HEK293T (cell line): ENCODE measurements at regions not wholly inside any gene's neighbourhood (a gene's known extent, or its start where the extent isn't known, plus 50 kb on each side); places are given as distances from the start of the nearest gene placed in this dataset.

ENCODE experiments used
- CTCF ChIA-PET: fragments of 350-600 bp; formaldehyde crosslinking; extraction: SDS; loops from one replicate; lab custom pipeline; 2021; ENCODE audit warnings: antibody characterized with exemption, inconsistent platforms; lab: Yijun Ruan, JAX
- POLR2A ChIA-PET: fragments of 350-600 bp; formaldehyde crosslinking; extraction: SDS; loops from one replicate; lab custom pipeline; 2020; ENCODE audit warnings: antibody characterized with exemption, inconsistent platforms; lab: Yijun Ruan, JAX
- DNase-seq: peaks from one replicate; pipeline ENCODE4 v3.0.0; 2012; ENCODE audit warnings: mixed read lengths; ENCODE audit errors: extremely low spot score
- ARNT ChIP-seq: fragments of 450-650 bp; IDR thresholded peaks from 2 replicates; pipeline ENCODE4 v1.6.1; 2017; ENCODE audit warnings: mild to moderate bottlenecking
- BHLHE40 ChIP-seq: fragments of 450-650 bp; IDR thresholded peaks from 2 replicates; pipeline ENCODE4 v1.6.1; 2016; ENCODE audit warnings: mild to moderate bottlenecking, moderate library complexity, borderline replicate concordance
- CTBP1 ChIP-seq: fragments of 450-650 bp; IDR thresholded peaks from 2 replicates; pipeline ENCODE4 v1.6.1; 2016; ENCODE audit warnings: borderline replicate concordance
- ELF4 ChIP-seq: fragments of 450-650 bp; IDR thresholded peaks from 2 replicates; pipeline ENCODE4 v1.6.1; 2017; ENCODE audit warnings: antibody characterized with exemption
- FOXA1 ChIP-seq: fragments of 450-650 bp; IDR thresholded peaks from 2 replicates; pipeline ENCODE4 v1.6.1; 2016; ENCODE audit warnings: mild to moderate bottlenecking
- FOXK2 ChIP-seq: fragments of 450-650 bp; IDR thresholded peaks from 2 replicates; pipeline ENCODE4 v1.6.1; 2016; ENCODE audit warnings: mild to moderate bottlenecking
- FOXM1 ChIP-seq: fragments of 450-650 bp; IDR thresholded peaks from 2 replicates; pipeline ENCODE4 v1.6.1; 2017; ENCODE audit warnings: mild to moderate bottlenecking, borderline replicate concordance
- HDGF ChIP-seq: fragments of 450-650 bp; IDR thresholded peaks from 2 replicates; pipeline ENCODE4 v1.6.1; 2017; ENCODE audit warnings: antibody characterized with exemption, borderline replicate concordance
- L3MBTL2 ChIP-seq: fragments of 450-650 bp; conservative IDR thresholded peaks from 2 replicates; pipeline ENCODE4 v1.6.1; 2016; ENCODE audit warnings: mild to moderate bottlenecking
- LEF1 ChIP-seq: fragments of 450-650 bp; IDR thresholded peaks from 2 replicates; pipeline ENCODE4 v1.6.1; 2017; ENCODE audit warnings: mild to moderate bottlenecking, borderline replicate concordance
- NFRKB ChIP-seq: fragments of 450-650 bp; IDR thresholded peaks from 2 replicates; pipeline ENCODE4 v1.6.1; 2016; ENCODE audit warnings: mild to moderate bottlenecking, moderate library complexity
- PKNOX1 ChIP-seq: fragments of 450-650 bp; IDR thresholded peaks from 2 replicates; pipeline ENCODE4 v1.6.1; 2016
- SP1 ChIP-seq: fragments of 450-650 bp; IDR thresholded peaks from 2 replicates; pipeline ENCODE4 v1.6.1; 2017
- SUZ12 ChIP-seq: fragments of 450-650 bp; IDR thresholded peaks from 2 replicates; pipeline ENCODE4 v1.6.1; 2016; ENCODE audit warnings: mild to moderate bottlenecking
- TARDBP ChIP-seq: fragments of 450-650 bp; IDR thresholded peaks from 2 replicates; pipeline ENCODE4 v1.6.1; 2016
- ZNF384 ChIP-seq: fragments of 450-650 bp; IDR thresholded peaks from 2 replicates; pipeline ENCODE4 v1.6.1; 2016

GRCh38 chr11:19562156-19562555 is 150.5 kb upstream of the NAV2 start:
- POLR2A ChIA-PET, result no interaction called here
- TF ChIP-seq NFRKB (no peak), SP1 (no peak), L3MBTL2 (no peak), PKNOX1 (no peak), LEF1 (no peak), FOXA1 (no peak), TARDBP (no peak), CTBP1 (no peak), HDGF (no peak), ELF4 (no peak), BHLHE40 (no peak), ARNT (no peak), FOXK2 (no peak), FOXM1 (no peak), SUZ12 (no peak), ZNF384 (no peak)
- DNase-seq, result no peak
- CTCF ChIA-PET, result interaction anchor here (0.7 to 2.9 kb wide), 2 partner anchors 181 to 471 kb away, joined by 3 to 19 read pairs; no protein-coding TSS in a partner anchor

DNA sequence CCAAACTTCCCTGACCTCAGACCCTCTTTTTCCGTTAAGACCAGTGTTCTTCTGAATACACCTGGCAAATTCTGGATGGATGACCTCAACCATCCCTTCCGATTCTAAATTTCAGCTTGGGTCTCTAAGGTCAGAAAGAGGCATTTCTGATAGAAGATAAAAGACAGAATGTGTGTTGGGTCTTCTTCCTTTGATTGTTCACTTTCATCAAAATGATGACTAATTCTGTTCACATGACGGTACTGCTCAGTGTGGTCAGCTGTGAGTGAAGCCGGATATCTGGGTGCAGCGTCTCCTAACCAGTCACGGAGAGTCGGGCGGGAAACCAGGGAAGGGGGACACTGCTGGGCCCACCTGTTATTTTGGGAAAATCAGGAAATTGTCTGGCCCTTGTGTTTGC is 151.6 kb upstream of the NAV2 start:
- DNase-seq, result no peak
- POLR2A ChIA-PET, result no interaction called here
- CTCF ChIA-PET, result interaction anchor here (1.0 to 2.3 kb wide), 4 partner anchors 134 to 572 kb away, joined by 3 to 9 read pairs (median 5); no protein-coding TSS in a partner anchor
- TF ChIP-seq BHLHE40, result no peak
- no peak for TF ChIP-seq LEF1
- TF ChIP-seq HDGF, result no peak
- no peak for TF ChIP-seq CTBP1
- TF ChIP-seq ZNF384, result no peak
- TF ChIP-seq ARNT, result no peak
- no peak for TF ChIP-seq TARDBP
- no peak for TF ChIP-seq SP1
- no peak for TF ChIP-seq FOXA1
- TF ChIP-seq PKNOX1, result no peak
- no peak for TF ChIP-seq SUZ12

DNA sequence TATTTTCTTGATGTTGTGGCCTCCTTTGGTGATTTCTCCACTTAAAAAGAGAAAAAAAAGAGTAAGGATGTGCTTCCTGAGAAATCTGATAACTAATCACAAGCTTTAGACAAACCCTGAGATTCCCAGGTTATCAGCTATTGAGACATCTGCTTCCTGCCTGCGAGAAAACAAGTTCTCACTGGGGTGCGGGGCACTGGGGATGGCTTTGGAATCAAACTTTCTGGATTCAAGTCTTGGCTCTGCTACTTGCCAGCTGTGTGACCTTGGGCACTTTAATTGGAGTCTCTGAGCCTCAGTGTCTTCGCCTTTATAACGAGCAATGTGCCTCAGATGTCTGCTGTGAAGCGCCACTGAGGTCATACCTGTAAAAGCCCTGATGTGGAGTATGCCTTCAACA is 152.5 kb upstream of the NAV2 start:
- CTCF ChIA-PET, result interaction anchor here (0.8 to 2.3 kb wide), 4 partner anchors 183 to 572 kb away, joined by 3 to 9 read pairs (median 5); no protein-coding TSS in a partner anchor
- POLR2A ChIA-PET, result interaction anchor here (1.1 kb wide), 1 partner anchor 152 kb away, joined by 3 read pairs; no protein-coding TSS in a partner anchor
- TF ChIP-seq ARNT (no peak), L3MBTL2 (no peak), LEF1 (no peak), FOXA1 (no peak), TARDBP (no peak), FOXM1 (no peak), PKNOX1 (no peak), ZNF384 (no peak), HDGF (no peak), SUZ12 (no peak), SP1 (no peak), NFRKB (no peak), BHLHE40 (no peak), CTBP1 (no peak), ELF4 (no peak), FOXK2 (no peak)
- DNase-seq, result no peak

DNA sequence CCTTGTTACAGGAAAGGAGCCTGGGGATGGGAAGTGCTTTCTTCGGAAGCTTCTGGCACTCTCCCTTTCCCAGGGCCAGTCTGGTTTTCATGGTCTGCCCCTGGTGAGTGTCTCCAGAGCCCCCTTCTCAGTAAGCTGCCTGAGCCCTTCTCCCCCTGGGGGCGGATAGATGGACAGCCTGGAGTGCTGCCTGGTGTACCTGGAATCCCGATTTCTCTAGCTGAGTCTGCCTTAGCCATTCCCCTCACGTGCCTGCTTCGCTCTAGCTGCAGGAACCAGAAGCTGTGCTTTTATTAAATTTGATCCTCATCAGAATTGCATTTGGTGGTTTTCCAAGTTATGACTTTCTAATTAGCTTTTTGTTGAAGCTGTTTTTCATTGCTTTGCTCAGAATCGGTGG is 152.9 kb upstream of the NAV2 start:
- ChIA-PET POLR2A (interaction anchor here (1.1 kb wide), 1 partner anchor 152 kb away, joined by 3 read pairs; no protein-coding TSS in a partner anchor), CTCF (interaction anchor here (0.8 to 2.3 kb wide), 4 partner anchors 183 to 573 kb away, joined by 3 to 9 read pairs (median 5); no protein-coding TSS in a partner anchor)
- TF ChIP-seq BHLHE40, result no peak
- TF ChIP-seq LEF1, result no peak
- no peak for TF ChIP-seq TARDBP
- no peak for TF ChIP-seq HDGF
- no peak for TF ChIP-seq ZNF384
- TF ChIP-seq FOXK2, result no peak
- TF ChIP-seq ELF4, result no peak
- no peak for TF ChIP-seq ARNT
- TF ChIP-seq SP1, result no peak
- TF ChIP-seq PKNOX1, result no peak
- TF ChIP-seq FOXA1, result no peak
- TF ChIP-seq L3MBTL2, result no peak
- TF ChIP-seq FOXM1, result no peak
- TF ChIP-seq NFRKB, result no peak
- DNase-seq, result no peak

- ChIA-PET POLR2A (no interaction called here), CTCF (interaction anchor here (1.0 to 2.3 kb wide), 6 partner anchors 7 to 487 kb away, joined by 3 to 9 read pairs (median 5); no protein-coding TSS in a partner anchor)
- DNase-seq, result no peak
- no peak for TF ChIP-seq LEF1
- TF ChIP-seq NFRKB, result no peak
- no peak for TF ChIP-seq TARDBP
- TF ChIP-seq ARNT, result no peak
- TF ChIP-seq FOXA1, result no peak
- TF ChIP-seq ZNF384, result no peak
- TF ChIP-seq BHLHE40, result no peak
These were observed 154.2 kb upstream of the NAV2 start for GRCh38 chr11:19558189-19558986.
